Body of pancreas (tissue), 4 donors: ENCODE measurements at regions not wholly inside any gene's neighbourhood (a gene's known extent, or its start where the extent isn't known, plus 50 kb on each side); places are given as distances from the start of the nearest gene placed in this dataset.

Experiments used
- POLR2A ChIP-seq, 3 donors: fragments of 450-650 bp; IDR thresholded peaks; one replicate each; pipeline ENCODE4 v1.6.1; 2016; ENCODE audit warnings: antibody characterized with exemption in 3 of 3, mild to moderate bottlenecking in 2 of 3
- TF ChIP-seq, protein P1 (sequence below), 7 experiments: fragments of 450-650 bp in 4 of 7; fragments of 200-600 bp in 3 of 7; sonication (generic) in 3 of 7; IDR thresholded peaks; one replicate each; pipeline ENCODE4 v1.5.1; 2016 to 2019; ENCODE audit warnings: antibody characterized with exemption in 7 of 7

DNA sequence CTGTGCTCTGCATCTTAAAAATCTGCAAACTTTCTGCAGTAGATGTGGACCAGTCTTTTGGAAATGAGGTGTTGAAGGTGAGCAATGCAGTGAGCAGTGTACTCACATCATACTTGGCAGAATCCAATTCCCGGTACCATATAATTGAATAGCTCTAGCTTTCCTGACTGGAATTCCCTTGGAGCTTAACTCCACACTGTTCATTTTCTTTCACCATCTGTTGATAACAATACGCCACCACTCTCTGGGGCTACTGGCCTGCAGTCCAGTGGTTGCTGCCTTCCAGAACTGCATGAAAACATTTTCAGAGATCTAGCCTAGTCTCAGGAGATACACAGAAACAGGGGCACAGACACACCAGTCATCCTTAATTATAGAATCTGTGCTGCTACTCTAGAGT lies 820.0 kb upstream of the NXPH2 start:
- TF ChIP-seq, protein P1, sequence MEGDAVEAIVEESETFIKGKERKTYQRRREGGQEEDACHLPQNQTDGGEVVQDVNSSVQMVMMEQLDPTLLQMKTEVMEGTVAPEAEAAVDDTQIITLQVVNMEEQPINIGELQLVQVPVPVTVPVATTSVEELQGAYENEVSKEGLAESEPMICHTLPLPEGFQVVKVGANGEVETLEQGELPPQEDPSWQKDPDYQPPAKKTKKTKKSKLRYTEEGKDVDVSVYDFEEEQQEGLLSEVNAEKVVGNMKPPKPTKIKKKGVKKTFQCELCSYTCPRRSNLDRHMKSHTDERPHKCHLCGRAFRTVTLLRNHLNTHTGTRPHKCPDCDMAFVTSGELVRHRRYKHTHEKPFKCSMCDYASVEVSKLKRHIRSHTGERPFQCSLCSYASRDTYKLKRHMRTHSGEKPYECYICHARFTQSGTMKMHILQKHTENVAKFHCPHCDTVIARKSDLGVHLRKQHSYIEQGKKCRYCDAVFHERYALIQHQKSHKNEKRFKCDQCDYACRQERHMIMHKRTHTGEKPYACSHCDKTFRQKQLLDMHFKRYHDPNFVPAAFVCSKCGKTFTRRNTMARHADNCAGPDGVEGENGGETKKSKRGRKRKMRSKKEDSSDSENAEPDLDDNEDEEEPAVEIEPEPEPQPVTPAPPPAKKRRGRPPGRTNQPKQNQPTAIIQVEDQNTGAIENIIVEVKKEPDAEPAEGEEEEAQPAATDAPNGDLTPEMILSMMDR (IDR thresholded peaks at IDR 0.05) = no peak
- no peak for TF ChIP-seq POLR2A (IDR thresholded peaks at IDR 0.05)
